DND-41 (cell line): ENCODE measurements at regions not wholly inside any gene's neighbourhood (a gene's known extent, or its start where the extent isn't known, plus 50 kb on each side); places are given as distances from the start of the nearest gene placed in this dataset.

Experiments
- CTCF ChIP-seq: IDR thresholded peaks from 2 replicates; pipeline ENCODE4 v1.5.1; 2012; ENCODE audit warnings: borderline replicate concordance, low read length, moderate library complexity, mild to moderate bottlenecking; ENCODE audit not compliant: poor library complexity, severe bottlenecking; ENCODE audit errors: extremely low read depth
- EZH2 ChIP-seq: IDR thresholded peaks from 3 replicates; pipeline ENCODE4 v1.6.1; 2012; ENCODE audit warnings: borderline replicate concordance, low read depth, mild to moderate bottlenecking, moderate library complexity, low read length, inconsistent platforms; ENCODE audit not compliant: severe bottlenecking

GRCh38 chr4:35087218-35087617 is 1157.1 kb downstream of the ARAP2 start:
- TF ChIP-seq EZH2 (no peak), CTCF (no peak)
